CD14-positive monocyte (primary cell): ENCODE measurements at regions not wholly inside any gene's neighbourhood (a gene's known extent, or its start where the extent isn't known, plus 50 kb on each side); places are given as distances from the start of the nearest gene placed in this dataset.

Source experiments
- DNase-seq, 3 donors: peaks; one replicate each; pipeline ENCODE4 v3.0.0-alpha.2; 2011 to 2022
- H2AFZ ChIP-seq: 2 replicates; pipeline ENCODE4 v1.6.0; 2012; ENCODE audit warnings: mild to moderate bottlenecking, low read depth, low read length, inconsistent platforms; ENCODE audit not compliant: insufficient read depth, poor library complexity, severe bottlenecking
- H3K27ac ChIP-seq, 2 donors: 1 replicate in 1 of 2; 2 replicates in 1 of 2; pipeline ENCODE4 v1.5.1; 2012 to 2013; ENCODE audit warnings: low read length in 2 of 2, control low read depth in 1 of 2, inconsistent platforms in 1 of 2, low read depth in 1 of 2, mild to moderate bottlenecking in 1 of 2
- H3K27me3 ChIP-seq, 2 donors: one replicate each; pipeline versions ENCODE4 v1.6.0 to v1.6.1; 2011 to 2013; ENCODE audit warnings: low read length in 2 of 2; ENCODE audit not compliant: control insufficient read depth in 2 of 2, insufficient read depth in 2 of 2
- H3K36me3 ChIP-seq, 2 donors: replicated peaks in 1 of 2; 1 replicate in 1 of 2; 2 replicates in 1 of 2; pipeline versions ENCODE4 v1.5.1 to v1.6.1; 2012 to 2013; ENCODE audit warnings: low read length in 2 of 2, control low read depth in 1 of 2, inconsistent platforms in 1 of 2, mild to moderate bottlenecking in 1 of 2; ENCODE audit not compliant: insufficient read depth in 2 of 2, control insufficient read depth in 1 of 2
- H3K4me1 ChIP-seq, 2 donors: 1 replicate in 1 of 2; 2 replicates in 1 of 2; pipeline versions ENCODE4 v1.5.1 to v1.6.1; 2012 to 2013; ENCODE audit warnings: low read length in 2 of 2, control low read depth in 1 of 2, inconsistent platforms in 1 of 2, mild to moderate bottlenecking in 1 of 2, moderate library complexity in 1 of 2; ENCODE audit not compliant: insufficient read depth in 2 of 2, control insufficient read depth in 1 of 2
- H3K4me2 ChIP-seq: replicated peaks from 2 replicates; pipeline ENCODE3; 2012; ENCODE audit warnings: low read length, moderate library complexity, mild to moderate bottlenecking; ENCODE audit not compliant: poor library complexity, severe bottlenecking; ENCODE audit errors: extremely low read depth
- H3K4me3 ChIP-seq, 3 experiments: fragments of 200-600 bp in 1 of 3; sonication (generic) in 1 of 3; replicated peaks in 1 of 3; 1 replicate in 2 of 3; 2 replicates in 1 of 3; pipeline ENCODE4 v1.5.1; 2011 to 2013; ENCODE audit warnings: low read length in 3 of 3, mild to moderate bottlenecking in 3 of 3, control low read depth in 2 of 3, low read depth in 2 of 3, inconsistent platforms in 1 of 3, moderate library complexity in 1 of 3
- H3K79me2 ChIP-seq: 2 replicates; pipeline ENCODE4 v1.6.0; 2012; ENCODE audit warnings: mild to moderate bottlenecking, control low read depth, inconsistent platforms, low read length, moderate library complexity; ENCODE audit not compliant: insufficient read depth
- H3K9ac ChIP-seq: 2 replicates; pipeline ENCODE4 v1.6.0; 2017; ENCODE audit warnings: low read length, mild to moderate bottlenecking; ENCODE audit not compliant: insufficient read depth, poor library complexity, severe bottlenecking
- H3K9me3 ChIP-seq, 2 donors: replicated peaks in 1 of 2; 1 replicate in 1 of 2; 2 replicates in 1 of 2; pipeline versions ENCODE4 v1.5.1 to v1.6.1; 2012 to 2013; ENCODE audit warnings: low read length in 2 of 2, control low read depth in 1 of 2; ENCODE audit not compliant: control insufficient read depth in 1 of 2, insufficient read depth in 1 of 2
- H4K20me1 ChIP-seq: 2 replicates; pipeline ENCODE4 v1.6.0; 2012; ENCODE audit warnings: mild to moderate bottlenecking, low read length, control low read depth, moderate library complexity; ENCODE audit not compliant: insufficient read depth
- H3K27ac Mint-ChIP-seq, 7 donors: one replicate each; pipeline ENCODE4 v1.8.0; 2020; ENCODE audit warnings: mild to moderate bottlenecking in 7 of 7, mixed read lengths in 7 of 7, moderate library complexity in 6 of 7, inconsistent platforms in 2 of 7
- H3K27me3 Mint-ChIP-seq, 3 donors: one replicate each; pipeline ENCODE4 v1.8.0; 2021 to 2022; ENCODE audit warnings: low read depth in 3 of 3, mild to moderate bottlenecking in 3 of 3, mixed read lengths in 3 of 3, moderate library complexity in 3 of 3, inconsistent platforms in 1 of 3
- H3K36me3 Mint-ChIP-seq, 2 donors: one replicate each; pipeline ENCODE4 v1.8.0; 2020; ENCODE audit warnings: mixed read lengths in 2 of 2, inconsistent platforms in 1 of 2, mild to moderate bottlenecking in 1 of 2
- H3K4me1 Mint-ChIP-seq: one replicate; pipeline ENCODE4 v1.8.0; 2020; ENCODE audit warnings: mild to moderate bottlenecking, mixed read lengths
- H3K4me3 Mint-ChIP-seq, 2 donors: one replicate each; pipeline ENCODE4 v1.8.0; 2020; ENCODE audit warnings: mild to moderate bottlenecking in 2 of 2, mixed read lengths in 2 of 2, moderate library complexity in 1 of 2
- H3K9me3 Mint-ChIP-seq, 7 donors: one replicate each; pipeline ENCODE4 v1.8.0; 2020 to 2022; ENCODE audit warnings: mixed read lengths in 7 of 7, mild to moderate bottlenecking in 6 of 7, moderate library complexity in 6 of 7, inconsistent platforms in 2 of 7
- WGBS: methylation state at CpG from one replicate; pipeline ENCODE4 v1.1.5; 2013; ENCODE audit warnings: missing lambda C conversion rate; ENCODE audit not compliant: insufficient coverage; 5-methylcytosine and 5-hydroxymethylcytosine counted together
- intact Hi-C, 2 donors: fragments of 100-400 bp; cut with micrococcal nuclease; formaldehyde crosslinking; loops; one replicate each; pipeline versions ENCODE4 v1.15.0 to v1.15.1; 2023
- TF ChIP-seq, protein P1 (sequence below): fragments of 200-600 bp; IDR thresholded peaks from one replicate; pipeline ENCODE4 v1.8.0; 2022; ENCODE audit warnings: antibody characterized with exemption, mild to moderate bottlenecking

DNA sequence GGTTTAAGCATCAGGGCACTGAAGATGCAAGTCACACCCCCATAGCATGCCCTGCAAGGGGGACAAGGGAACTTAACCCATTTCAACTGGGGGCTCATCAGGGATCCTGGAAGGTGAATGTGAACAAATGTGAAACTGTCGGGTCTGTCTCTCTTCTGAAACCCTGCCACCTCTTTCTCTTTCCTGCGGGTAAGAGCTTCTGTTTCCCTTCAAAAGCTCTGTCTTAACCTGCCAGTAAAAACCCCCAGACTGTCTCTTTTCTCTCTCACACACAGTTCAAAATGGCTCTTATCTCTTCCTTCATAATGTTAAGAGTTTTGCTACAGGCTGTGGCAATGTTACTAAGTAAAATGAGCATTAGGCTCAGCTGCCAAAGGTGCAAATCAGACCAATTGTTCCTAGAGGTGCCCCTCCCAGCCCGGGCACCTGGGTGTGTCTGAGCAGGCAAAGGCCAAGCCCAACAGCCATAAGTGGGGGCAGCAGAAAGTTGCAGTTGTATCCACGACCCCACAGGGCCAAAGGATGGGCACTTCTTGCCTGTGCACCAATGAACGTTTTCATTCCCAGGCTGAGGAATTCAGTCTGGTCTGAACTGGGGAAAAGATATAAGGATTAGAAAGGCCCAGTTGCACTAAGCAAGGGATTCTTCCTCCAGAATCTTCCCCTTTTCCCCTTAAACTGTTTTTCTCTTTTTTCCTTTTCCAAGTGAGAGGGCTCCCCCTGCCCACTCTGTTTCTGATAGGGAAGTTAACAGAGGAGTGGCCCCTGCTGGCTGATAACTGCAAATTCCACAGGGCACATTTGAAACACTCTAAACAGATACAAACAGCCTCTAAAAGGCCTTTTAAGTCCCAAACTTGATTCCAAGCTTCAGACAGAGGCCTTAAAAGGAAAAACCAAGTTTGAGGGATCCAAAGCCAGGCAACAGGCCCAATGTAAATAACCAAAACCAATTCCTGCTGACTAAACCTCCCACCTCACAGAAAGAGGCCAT lies 113.8 kb upstream of the EPHA6 start:
- Mint-ChIP-seq H3K27me3 (no peaks in the 10 kb centered on the region), H3K36me3 (no peaks in the 10 kb centered on the region), H3K4me1 (no peaks in the 10 kb centered on the region), H3K9me3 (peaks cover 11 to 48% (median 16%) of the 10 kb centered on the region in 7 donors), H3K4me3 (no peak overlapping the region), H3K27ac (no peak overlapping the region)
- Histone ChIP-seq H4K20me1 (no peaks in the 10 kb centered on the region), H3K79me2 (no peaks in the 10 kb centered on the region), H3K4me2 (no peak overlapping the region), H3K9ac (no peak overlapping the region), H3K9me3 (peaks cover 25 to 43% of the 10 kb centered on the region in 2 donors), H3K27me3 (no peaks in the 10 kb centered on the region), H3K36me3 (no peaks in the 10 kb centered on the region), H3K4me1 (no peaks in the 10 kb centered on the region), H3K4me3 (no peak overlapping the region), H2AFZ (no peak overlapping the region), H3K27ac (no peak overlapping the region)
- no peak for DNase-seq
- TF ChIP-seq, protein P1, sequence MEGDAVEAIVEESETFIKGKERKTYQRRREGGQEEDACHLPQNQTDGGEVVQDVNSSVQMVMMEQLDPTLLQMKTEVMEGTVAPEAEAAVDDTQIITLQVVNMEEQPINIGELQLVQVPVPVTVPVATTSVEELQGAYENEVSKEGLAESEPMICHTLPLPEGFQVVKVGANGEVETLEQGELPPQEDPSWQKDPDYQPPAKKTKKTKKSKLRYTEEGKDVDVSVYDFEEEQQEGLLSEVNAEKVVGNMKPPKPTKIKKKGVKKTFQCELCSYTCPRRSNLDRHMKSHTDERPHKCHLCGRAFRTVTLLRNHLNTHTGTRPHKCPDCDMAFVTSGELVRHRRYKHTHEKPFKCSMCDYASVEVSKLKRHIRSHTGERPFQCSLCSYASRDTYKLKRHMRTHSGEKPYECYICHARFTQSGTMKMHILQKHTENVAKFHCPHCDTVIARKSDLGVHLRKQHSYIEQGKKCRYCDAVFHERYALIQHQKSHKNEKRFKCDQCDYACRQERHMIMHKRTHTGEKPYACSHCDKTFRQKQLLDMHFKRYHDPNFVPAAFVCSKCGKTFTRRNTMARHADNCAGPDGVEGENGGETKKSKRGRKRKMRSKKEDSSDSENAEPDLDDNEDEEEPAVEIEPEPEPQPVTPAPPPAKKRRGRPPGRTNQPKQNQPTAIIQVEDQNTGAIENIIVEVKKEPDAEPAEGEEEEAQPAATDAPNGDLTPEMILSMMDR, result no peak
- intact Hi-C loops, result no loop called here
- 90% methylated on average over 3 of the region's 5 CpGs for WGBS

GRCh38 chr3:96705895-96706294 lies 108.5 kb upstream of the EPHA6 start:
- WGBS, result no CpG with 5 or more reads among the region's 2 CpGs
- H3K36me3 ChIP-seq, result no peaks in the 10 kb centered on the region
- Mint-ChIP-seq H3K4me1 (no peaks in the 10 kb centered on the region), H3K27ac (no peak overlapping the region), H3K9me3 (peaks cover 4 to 23% (median 10%) of the 10 kb centered on the region in 7 donors), H3K36me3 (no peaks in the 10 kb centered on the region), H3K27me3 (peaks cover 0 to 3% (median 0%) of the 10 kb centered on the region in 3 donors), H3K4me3 (no peak overlapping the region)
- no peak overlapping the region for H3K4me3 ChIP-seq
- peaks cover 14 to 28% of the 10 kb centered on the region in 2 donors for H3K9me3 ChIP-seq
- H3K27me3 ChIP-seq, result no peaks in the 10 kb centered on the region
- no peak overlapping the region for H2AFZ ChIP-seq
- H3K79me2 ChIP-seq, result no peaks in the 10 kb centered on the region
- no peak overlapping the region for H3K4me2 ChIP-seq
- DNase-seq, result no peak
- no peaks in the 10 kb centered on the region for H3K4me1 ChIP-seq
- H3K9ac ChIP-seq, result no peak overlapping the region
- no peaks in the 10 kb centered on the region for H4K20me1 ChIP-seq
- intact Hi-C loops, result no loop called here
- TF ChIP-seq, protein P1, result no peak
- H3K27ac ChIP-seq, result no peak overlapping the region
